ENCODE measurements at regions not wholly inside any gene's neighbourhood (a gene's known extent, or its start where the extent isn't known, plus 50 kb on each side); places are given as distances from the start of the nearest gene placed in this dataset.

GRCh38 chr4:152029631-152030030 lies 268.8 kb upstream of the GATB start:
- DNase-seq (ENCODE audit: low read depth): no peak
- Histone ChIP-seq H3K4me3 (ENCODE audit: low read depth, low read length) (no peak overlapping the region), H3K27me3 (ENCODE audit: control insufficient read depth, insufficient read depth, low read length) (peaks cover 2% of the 10 kb centered on the region; the same call in 1 of the 2 replicates), H3K36me3 (ENCODE audit: control insufficient read depth, insufficient read depth, low read length) (no peaks in the 10 kb centered on the region)
- POLR2A ChIA-PET: no interaction called here
- TF ChIP-seq CTCF (IDR thresholded peaks at IDR 0.05; ENCODE audit: insufficient read depth, low read depth, low read length): no peak
- CTCF ChIA-PET: no interaction called here

- Histone ChIP-seq H3K4me3 (ENCODE audit: low read depth, low read length) (no peak overlapping the region), H3K27me3 (ENCODE audit: control insufficient read depth, insufficient read depth, low read length) (peaks cover 4% of the 10 kb centered on the region; the same call in 1 of the 2 replicates), H3K36me3 (ENCODE audit: control insufficient read depth, insufficient read depth, low read length) (no peaks in the 10 kb centered on the region)
- DNase-seq (ENCODE audit: low read depth): no peak
- ChIA-PET CTCF (no interaction called here), POLR2A (no interaction called here)
- no peak for TF ChIP-seq CTCF (IDR thresholded peaks at IDR 0.05; ENCODE audit: insufficient read depth, low read depth, low read length)
These were observed 267.3 kb upstream of the GATB start for GRCh38 chr4:152028131-152028530.

- DNase-seq (ENCODE audit: low read depth): no peak
- CTCF ChIA-PET: no interaction called here
- no peaks in the 10 kb centered on the region for H3K36me3 ChIP-seq (ENCODE audit: control insufficient read depth, insufficient read depth, low read length)
- no peak overlapping the region for H3K4me3 ChIP-seq (ENCODE audit: low read depth, low read length)
- TF ChIP-seq CTCF (IDR thresholded peaks at IDR 0.05; ENCODE audit: insufficient read depth, low read depth, low read length): no peak
- POLR2A ChIA-PET: no interaction called here
- peaks cover 6% of the 10 kb centered on the region for H3K27me3 ChIP-seq (ENCODE audit: control insufficient read depth, insufficient read depth, low read length)
These were observed 264.1 kb upstream of the GATB start for GRCh38 chr4:152024881-152025280.

- ChIA-PET CTCF (interaction anchor here (1.3 to 1.6 kb wide), 2 partner anchors 23 to 88 kb away, joined by 3 to 4 read pairs; no protein-coding TSS in a partner anchor), POLR2A (no interaction called here)
- no peak for DNase-seq (ENCODE audit: low read depth)
- H3K36me3 ChIP-seq (ENCODE audit: control insufficient read depth, insufficient read depth, low read length): no peaks in the 10 kb centered on the region
- no peak overlapping the region for H3K4me3 ChIP-seq (ENCODE audit: low read depth, low read length)
- no peak for TF ChIP-seq CTCF (IDR thresholded peaks at IDR 0.05; ENCODE audit: insufficient read depth, low read depth, low read length)
- peaks cover 8% of the 10 kb centered on the region for H3K27me3 ChIP-seq (ENCODE audit: control insufficient read depth, insufficient read depth, low read length)
These were observed 262.9 kb upstream of the GATB start for GRCh38 chr4:152023674-152024073.

- POLR2A ChIA-PET: no interaction called here
- Histone ChIP-seq H3K36me3 (ENCODE audit: control insufficient read depth, insufficient read depth, low read length) (no peaks in the 10 kb centered on the region), H3K27me3 (ENCODE audit: control insufficient read depth, insufficient read depth, low read length) (peaks cover 12% of the 10 kb centered on the region), H3K4me3 (ENCODE audit: low read depth, low read length) (no peak overlapping the region)
- TF ChIP-seq CTCF (IDR thresholded peaks at IDR 0.05; ENCODE audit: insufficient read depth, low read depth, low read length): no peak
- CTCF ChIA-PET: interaction anchor here (1.3 to 1.6 kb wide), 3 partner anchors 10 to 89 kb away, joined by 3 to 4 read pairs (median 3); no protein-coding TSS in a partner anchor
- DNase-seq (ENCODE audit: low read depth): no peak
These were observed 261.7 kb upstream of the GATB start for GRCh38 chr4:152022543-152022942.

Measured in BJ (cell line).